Stimulated activated effector memory CD8-positive, alpha-beta T cell treated with anti-CD3 and anti-CD28 coated beads, Interleukin-12 subunit alpha, Interleukin-12 subunit beta, amount 100 ng/mL, for 72 hours (primary cell): ENCODE measurements at regions not wholly inside any gene's neighbourhood (a gene's known extent, or its start where the extent isn't known, plus 50 kb on each side); places are given as distances from the start of the nearest gene placed in this dataset.
A peak's percentile ranks its signal among the peaks of the same experiment; 100 is the strongest.
"Not testable (repeated sequence)": the region's sequence is repeated elsewhere in the genome, so short reads cannot be mapped to it uniquely, and the experiment has no call there.

Experiments
- ATAC-seq: fragments of 150-1000 bp; cut with Tn5 transposase; 2 replicates; pipeline ENCODE4 v1.10.0; 2021
- DNase-seq, 2 donors: peaks; one replicate each; pipeline ENCODE4 v3.0.0; 2021 to 2022; ENCODE audit warnings: low spot score in 2 of 2
- H3K27ac Mint-ChIP-seq: one replicate; pipeline ENCODE4 v1.8.0; 2022; ENCODE audit warnings: mild to moderate bottlenecking, mixed read lengths
- H3K36me3 Mint-ChIP-seq: one replicate; pipeline ENCODE4 v1.8.0; 2022; ENCODE audit warnings: mild to moderate bottlenecking, mixed read lengths
- H3K4me1 Mint-ChIP-seq: one replicate; pipeline ENCODE4 v1.8.0; 2022; ENCODE audit warnings: mixed read lengths
- H3K4me3 Mint-ChIP-seq: one replicate; pipeline ENCODE4 v1.8.0; 2022; ENCODE audit warnings: mild to moderate bottlenecking, mixed read lengths
- H3K9me3 Mint-ChIP-seq: one replicate; pipeline ENCODE4 v1.8.0; 2022; ENCODE audit warnings: mixed read lengths

DNA sequence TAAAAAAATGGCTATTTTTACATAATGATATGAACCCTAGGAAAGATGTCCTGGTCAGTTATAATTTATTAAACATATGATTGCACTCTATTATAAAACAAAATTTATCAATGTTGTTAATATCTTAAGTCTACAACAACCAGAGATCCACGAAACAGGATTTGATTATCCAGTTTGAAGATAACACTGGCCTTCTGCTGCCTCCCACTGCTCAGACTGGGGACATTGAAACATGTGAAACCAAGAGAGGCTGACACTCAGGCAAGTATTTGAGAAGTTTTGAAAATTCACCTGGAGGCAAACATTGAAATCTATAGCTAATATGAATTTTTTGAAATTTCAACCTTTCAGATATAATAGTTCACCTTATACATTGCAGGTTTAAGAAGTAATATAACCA is 219.3 kb upstream of the HSF2 start:
- Mint-ChIP-seq H3K9me3 (peaks cover 2% of the 10 kb centered on the region), H3K36me3 (no peaks in the 10 kb centered on the region)
- no peak for DNase-seq

GRCh38 chr6:122182061-122182460 is 217.4 kb upstream of the HSF2 start:
- Mint-ChIP-seq H3K4me3 (no peak overlapping the region), H3K36me3 (no peaks in the 10 kb centered on the region), H3K9me3 (peaks cover 2% of the 10 kb centered on the region), H3K4me1 (no peaks in the 10 kb centered on the region), H3K27ac (no peak overlapping the region)
- no peak for ATAC-seq
- DNase-seq = no peak

More for the DNA sequence above, 219.3 kb upstream of the HSF2 start:
- Mint-ChIP-seq H3K4me3 (no peak overlapping the region), H3K27ac (no peak overlapping the region), H3K4me1 (no peaks in the 10 kb centered on the region)
- ATAC-seq = no peak

GRCh38 chr6:122184401-122184827 is 215.0 kb upstream of the HSF2 start:
- no peaks in the 10 kb centered on the region for H3K9me3 Mint-ChIP-seq
- no peak overlapping the region for H3K4me3 Mint-ChIP-seq
- DNase-seq (no peak), ATAC-seq (no peak)
- H3K27ac Mint-ChIP-seq = no peak overlapping the region
- H3K36me3 Mint-ChIP-seq = no peaks in the 10 kb centered on the region
- no peaks in the 10 kb centered on the region for H3K4me1 Mint-ChIP-seq

GRCh38 chr6:122185458-122185857 is 214.0 kb upstream of the HSF2 start:
- not testable (repeated sequence) for DNase-seq, H3K9me3 Mint-ChIP-seq, ATAC-seq, H3K27ac Mint-ChIP-seq, H3K4me3 Mint-ChIP-seq, H3K4me1 Mint-ChIP-seq, H3K36me3 Mint-ChIP-seq

DNA sequence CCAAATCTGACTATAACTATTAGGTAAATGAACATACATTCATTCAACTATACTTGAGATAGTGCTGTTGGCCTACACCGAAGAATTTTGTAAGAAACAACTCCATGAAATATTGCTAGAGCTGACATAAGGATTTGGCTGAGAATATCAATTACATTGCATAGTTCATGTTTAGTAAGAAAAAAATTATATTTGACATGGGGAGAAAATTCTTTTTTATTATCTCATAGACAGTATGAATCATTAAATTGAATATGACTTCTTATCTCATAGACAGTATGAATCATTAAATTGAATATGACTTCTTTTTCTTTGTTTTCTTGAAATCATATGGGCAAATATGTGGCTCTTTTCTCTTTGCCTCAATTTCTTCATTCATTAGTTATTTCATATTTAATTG is 212.3 kb upstream of the HSF2 start:
- ATAC-seq = no peak

GRCh38 chr6:122198922-122199321 is 200.5 kb upstream of the HSF2 start:
- H3K36me3 Mint-ChIP-seq = no peaks in the 10 kb centered on the region
- H3K4me1 Mint-ChIP-seq = no peaks in the 10 kb centered on the region
- no peak overlapping the region for H3K4me3 Mint-ChIP-seq
- no peak overlapping the region for H3K27ac Mint-ChIP-seq
- H3K9me3 Mint-ChIP-seq = peaks cover 2% of the 10 kb centered on the region
- ATAC-seq (no peak), DNase-seq (no peak)

More for the DNA sequence above, 212.3 kb upstream of the HSF2 start:
- no peak overlapping the region for H3K4me3 Mint-ChIP-seq
- no peaks in the 10 kb centered on the region for H3K9me3 Mint-ChIP-seq
- H3K4me1 Mint-ChIP-seq = no peaks in the 10 kb centered on the region
- H3K36me3 Mint-ChIP-seq = no peaks in the 10 kb centered on the region
- DNase-seq = no peak
- no peak overlapping the region for H3K27ac Mint-ChIP-seq

GRCh38 chr6:122200440-122200839 is 199.0 kb upstream of the HSF2 start:
- Mint-ChIP-seq H3K27ac (no peak overlapping the region), H3K36me3 (no peaks in the 10 kb centered on the region), H3K4me1 (no peaks in the 10 kb centered on the region), H3K4me3 (no peak overlapping the region), H3K9me3 (peaks cover 11% of the 10 kb centered on the region)
- ATAC-seq = no peak
- no peak for DNase-seq

- H3K4me1 Mint-ChIP-seq = no peaks in the 10 kb centered on the region
- no peak overlapping the region for H3K4me3 Mint-ChIP-seq
- ATAC-seq (no peak), DNase-seq (no peak)
- no peak overlapping the region for H3K27ac Mint-ChIP-seq
- peaks cover 11% of the 10 kb centered on the region for H3K9me3 Mint-ChIP-seq
- H3K36me3 Mint-ChIP-seq = no peaks in the 10 kb centered on the region
Measured at GRCh38 chr6:122202576-122203137, 196.8 kb upstream of the HSF2 start.

GRCh38 chr6:122207061-122207460 is 192.4 kb upstream of the HSF2 start:
- no peak for DNase-seq
- H3K4me1 Mint-ChIP-seq = no peaks in the 10 kb centered on the region
- peaks cover 13% of the 10 kb centered on the region for H3K9me3 Mint-ChIP-seq
- no peak overlapping the region for H3K4me3 Mint-ChIP-seq
- no peak for ATAC-seq
- no peak overlapping the region for H3K27ac Mint-ChIP-seq
- no peaks in the 10 kb centered on the region for H3K36me3 Mint-ChIP-seq

DNA sequence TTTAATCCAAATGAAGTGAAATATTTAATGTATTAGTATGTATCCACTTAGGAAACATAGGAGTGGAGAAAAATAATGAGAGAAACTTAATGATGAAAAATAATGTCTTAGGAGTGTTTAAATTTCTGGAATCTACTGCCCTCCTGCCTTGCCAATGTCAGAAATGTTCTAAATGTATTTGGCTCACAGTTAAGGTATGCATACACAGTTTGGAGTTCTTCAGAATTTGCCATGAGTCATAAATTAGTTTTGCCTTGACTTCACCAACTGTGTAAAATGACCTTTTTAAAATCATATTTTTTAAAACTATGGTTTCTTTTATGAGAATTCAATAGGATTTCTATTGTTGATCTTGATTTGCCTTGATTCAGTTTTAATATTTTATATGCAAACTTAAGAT is 191.7 kb upstream of the HSF2 start:
- Mint-ChIP-seq H3K9me3 (peaks cover 13% of the 10 kb centered on the region), H3K4me3 (no peak overlapping the region), H3K27ac (no peak overlapping the region), H3K4me1 (no peaks in the 10 kb centered on the region), H3K36me3 (no peaks in the 10 kb centered on the region)
- DNase-seq (no peak), ATAC-seq (no peak)

GRCh38 chr6:122214605-122215318 is 184.7 kb upstream of the HSF2 start:
- ATAC-seq (no peak), DNase-seq (no peak)
- H3K4me3 Mint-ChIP-seq = no peak overlapping the region
- H3K36me3 Mint-ChIP-seq = no peaks in the 10 kb centered on the region
- peaks cover 2% of the 10 kb centered on the region for H3K9me3 Mint-ChIP-seq
- H3K4me1 Mint-ChIP-seq = no peaks in the 10 kb centered on the region
- no peak overlapping the region for H3K27ac Mint-ChIP-seq

DNA sequence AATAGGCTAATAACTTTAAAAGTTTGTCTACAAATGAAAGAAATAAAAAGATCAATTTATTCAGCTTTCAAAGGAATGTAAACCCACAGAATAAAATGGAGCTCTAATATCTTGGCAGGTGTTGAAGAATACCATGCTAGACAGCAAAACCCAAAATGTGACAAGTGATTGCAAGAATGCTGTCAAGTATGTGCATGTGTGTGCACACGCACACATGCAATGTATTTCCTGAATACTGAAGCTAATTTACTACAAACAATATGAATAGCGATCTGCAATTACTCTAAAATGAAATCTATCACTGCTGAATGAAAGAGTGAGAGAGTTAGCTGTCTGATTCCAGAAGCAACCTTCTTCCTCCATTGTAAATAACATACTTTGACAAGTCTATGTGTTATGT is 179.2 kb upstream of the HSF2 start:
- Mint-ChIP-seq H3K36me3 (no peaks in the 10 kb centered on the region), H3K27ac (no peak overlapping the region), H3K4me3 (no peak overlapping the region), H3K9me3 (peaks cover 3% of the 10 kb centered on the region), H3K4me1 (no peaks in the 10 kb centered on the region)
- ATAC-seq = no peak
- DNase-seq = no peak

DNA sequence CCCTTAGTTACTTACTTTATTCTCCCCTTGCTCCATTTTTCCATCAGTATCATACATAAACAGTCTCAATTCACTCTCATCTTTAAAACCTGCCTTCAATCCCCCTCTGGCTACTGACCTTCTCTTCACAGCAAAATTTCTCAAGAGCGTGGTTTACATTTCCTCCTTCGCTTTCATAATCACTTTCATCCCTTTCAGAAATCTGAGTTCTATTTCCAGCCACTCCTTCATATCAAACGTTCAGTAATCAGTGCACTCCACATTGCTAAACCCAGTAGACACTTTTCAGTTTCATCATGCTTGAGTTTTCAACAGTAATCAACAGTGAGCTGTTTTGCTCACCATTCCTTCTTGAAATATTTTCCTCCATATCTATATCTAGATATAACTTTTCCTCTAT is 176.7 kb upstream of the HSF2 start:
- Mint-ChIP-seq H3K9me3 (peaks cover 3% of the 10 kb centered on the region), H3K36me3 (no peaks in the 10 kb centered on the region), H3K4me3 (no peak overlapping the region), H3K27ac (no peak overlapping the region), H3K4me1 (no peaks in the 10 kb centered on the region)
- DNase-seq (no peak), ATAC-seq (no peak)

DNA sequence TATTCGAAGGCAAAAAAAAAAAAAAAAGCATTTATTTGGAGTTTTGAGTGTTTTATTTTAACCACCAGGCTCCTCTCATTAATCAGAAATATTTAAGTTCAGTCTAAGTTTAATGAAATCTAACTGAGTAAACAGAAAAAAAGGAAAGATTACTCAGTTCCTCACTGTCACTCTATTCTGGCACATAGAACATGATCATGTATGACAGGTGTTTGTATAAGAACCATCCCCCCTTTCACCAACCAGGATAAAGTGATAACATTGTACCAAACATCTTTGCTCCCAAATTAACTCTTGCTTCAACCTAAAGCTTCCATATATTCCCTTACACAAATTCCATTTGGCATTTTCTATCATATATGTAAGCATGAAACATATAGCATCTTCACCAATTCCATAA is 176.2 kb upstream of the HSF2 start:
- H3K36me3 Mint-ChIP-seq = no peaks in the 10 kb centered on the region
- H3K4me3 Mint-ChIP-seq = no peak overlapping the region
- DNase-seq (no peak), ATAC-seq (no peak)
- peaks cover 3% of the 10 kb centered on the region for H3K9me3 Mint-ChIP-seq
- no peak overlapping the region for H3K27ac Mint-ChIP-seq
- H3K4me1 Mint-ChIP-seq = no peaks in the 10 kb centered on the region

- no peak overlapping the region for H3K4me3 Mint-ChIP-seq
- H3K36me3 Mint-ChIP-seq = no peaks in the 10 kb centered on the region
- ATAC-seq (no peak), DNase-seq (no peak)
- H3K4me1 Mint-ChIP-seq = no peaks in the 10 kb centered on the region
- H3K9me3 Mint-ChIP-seq = peaks cover 3% of the 10 kb centered on the region
- H3K27ac Mint-ChIP-seq = no peak overlapping the region
Measured at GRCh38 chr6:122238861-122239260, 160.6 kb upstream of the HSF2 start.

DNA sequence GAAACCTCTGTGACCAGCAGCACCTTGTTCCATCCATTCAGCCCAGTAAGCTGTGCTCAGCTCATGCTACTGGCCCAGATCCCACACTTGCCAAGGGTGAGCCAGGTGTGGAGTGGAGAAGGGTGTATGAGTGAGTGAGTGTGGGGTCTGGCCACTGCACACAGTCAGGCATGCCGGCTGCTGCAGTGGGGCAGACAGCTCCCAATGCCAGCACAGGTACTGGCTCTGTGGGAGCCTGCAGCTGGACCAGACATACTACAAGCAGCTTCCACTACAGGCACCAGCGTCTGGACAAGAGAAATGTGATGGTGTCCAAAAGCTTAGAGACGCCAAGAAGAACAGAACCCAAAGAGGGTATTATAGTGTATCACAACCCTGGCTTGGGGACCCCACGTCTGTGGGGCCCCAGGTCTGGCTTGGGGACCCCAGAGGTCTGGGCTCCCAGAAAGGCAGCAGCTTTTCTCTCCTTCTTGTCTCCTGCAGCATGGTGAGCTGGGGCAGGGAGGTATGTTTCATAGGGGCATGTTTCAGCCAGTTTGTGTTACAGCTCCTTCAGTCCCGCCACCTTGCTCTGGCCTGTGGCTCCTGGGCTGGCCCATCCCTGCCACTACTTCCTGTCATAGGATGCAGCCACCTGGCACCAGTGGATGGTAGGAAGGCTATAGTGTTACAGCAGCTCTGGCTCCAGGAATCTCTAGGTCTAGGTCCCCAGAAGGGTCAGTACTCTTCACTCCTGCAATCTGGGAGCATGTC is 152.4 kb upstream of the HSF2 start:
- H3K36me3 Mint-ChIP-seq = no peaks in the 10 kb centered on the region
- no peaks in the 10 kb centered on the region for H3K4me1 Mint-ChIP-seq
- ATAC-seq (peak; percentile 36), DNase-seq (no peak)
- H3K4me3 Mint-ChIP-seq = no peak overlapping the region
- peaks cover 7% of the 10 kb centered on the region for H3K9me3 Mint-ChIP-seq
- no peak overlapping the region for H3K27ac Mint-ChIP-seq
